HFF-Myc (cell line): ENCODE measurements at regions not wholly inside any gene's neighbourhood (a gene's known extent, or its start where the extent isn't known, plus 50 kb on each side); places are given as distances from the start of the nearest gene placed in this dataset.
"Not testable (repeated sequence)": the region's sequence is repeated elsewhere in the genome, so short reads cannot be mapped to it uniquely, and the experiment has no call there.

Experiments
- DNase-seq: peaks from one replicate; pipeline ENCODE4 v3.0.0-alpha.2; 2011; ENCODE audit warnings: low read depth; ENCODE audit errors: extremely low read depth
- H3K4me3 ChIP-seq: replicated peaks from 2 replicates; pipeline ENCODE4 v1.5.1; 2011; ENCODE audit warnings: low read depth, mild to moderate bottlenecking, control low read depth, low read length
- CTCF ChIP-seq: IDR thresholded peaks from 2 replicates; pipeline ENCODE4 v1.5.1; 2012; ENCODE audit warnings: mild to moderate bottlenecking, low read depth, low read length, control low read depth; ENCODE audit errors: missing control alignments

GRCh38 chr2:184452907-184453306 lies 145.4 kb upstream of the ZNF804A start:
- no peak overlapping the region for H3K4me3 ChIP-seq

GRCh38 chr2:184455624-184456023 lies 142.7 kb upstream of the ZNF804A start:
- no peak for DNase-seq
- no peak for TF ChIP-seq CTCF
- no peak overlapping the region for H3K4me3 ChIP-seq

More at GRCh38 chr2:184452907-184453306, 145.4 kb upstream of the ZNF804A start:
- no peak for TF ChIP-seq CTCF
- no peak for DNase-seq

GRCh38 chr2:184456693-184457092 lies 141.6 kb upstream of the ZNF804A start:
- H3K4me3 ChIP-seq, DNase-seq: not testable (repeated sequence)

GRCh38 chr2:184463102-184463865 lies 135.0 kb upstream of the ZNF804A start:
- DNase-seq: no peak
- H3K4me3 ChIP-seq: no peak overlapping the region
- no peak for TF ChIP-seq CTCF

GRCh38 chr2:184463866-184464248 lies 134.5 kb upstream of the ZNF804A start:
- no peak overlapping the region for H3K4me3 ChIP-seq
- no peak for DNase-seq
- TF ChIP-seq CTCF: no peak

GRCh38 chr2:184468826-184469225 lies 129.5 kb upstream of the ZNF804A start:
- no peak overlapping the region for H3K4me3 ChIP-seq
- TF ChIP-seq CTCF: no peak
- no peak for DNase-seq

GRCh38 chr2:184472481-184472880 lies 125.8 kb upstream of the ZNF804A start:
- no peak overlapping the region for H3K4me3 ChIP-seq
- no peak for DNase-seq
- TF ChIP-seq CTCF: no peak
